COR-L47 (cell line): ENCODE measurements at regions not wholly inside any gene's neighbourhood (a gene's known extent, or its start where the extent isn't known, plus 50 kb on each side); places are given as distances from the start of the nearest gene placed in this dataset.

Experiments used
- DNase-seq: peaks from one replicate; lab custom pipeline; 2025; lab: John Stamatoyannopoulos, UW

DNA sequence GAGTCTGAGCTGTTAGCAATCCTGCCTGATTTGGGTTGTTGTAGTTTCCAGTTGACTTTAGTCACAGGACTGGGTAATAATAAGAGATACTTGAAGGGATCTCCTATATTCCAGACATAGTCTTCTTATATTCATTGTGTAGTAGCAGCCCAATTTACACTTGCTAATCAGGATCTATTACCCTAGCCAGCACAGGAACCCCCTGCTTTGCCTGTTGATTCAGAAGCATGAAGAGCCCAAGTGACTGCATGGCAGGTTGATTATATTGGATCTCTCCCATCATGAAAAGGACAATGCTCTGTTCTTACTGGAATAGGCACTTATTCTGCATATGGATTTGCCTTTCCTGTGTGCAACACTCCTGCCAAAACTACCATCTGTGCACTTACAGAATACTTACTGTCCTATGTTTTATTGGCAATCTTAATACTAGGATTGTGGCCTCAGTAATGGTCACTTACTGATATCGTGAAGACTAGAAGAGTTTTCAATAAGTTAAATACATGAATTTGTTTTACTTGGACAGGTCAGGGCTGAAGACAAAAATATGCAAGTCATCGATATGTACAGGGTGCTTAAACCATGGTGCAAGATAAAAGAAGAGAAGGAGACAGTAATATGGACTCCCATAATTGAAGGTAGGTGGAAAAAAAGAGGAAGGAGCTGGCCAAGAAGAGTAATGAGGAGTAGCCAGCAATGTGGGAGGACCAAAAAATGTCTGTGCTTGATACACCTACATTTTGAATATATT lies 304.1 kb downstream of the MCTP2 start:
- no peak for DNase-seq

DNA sequence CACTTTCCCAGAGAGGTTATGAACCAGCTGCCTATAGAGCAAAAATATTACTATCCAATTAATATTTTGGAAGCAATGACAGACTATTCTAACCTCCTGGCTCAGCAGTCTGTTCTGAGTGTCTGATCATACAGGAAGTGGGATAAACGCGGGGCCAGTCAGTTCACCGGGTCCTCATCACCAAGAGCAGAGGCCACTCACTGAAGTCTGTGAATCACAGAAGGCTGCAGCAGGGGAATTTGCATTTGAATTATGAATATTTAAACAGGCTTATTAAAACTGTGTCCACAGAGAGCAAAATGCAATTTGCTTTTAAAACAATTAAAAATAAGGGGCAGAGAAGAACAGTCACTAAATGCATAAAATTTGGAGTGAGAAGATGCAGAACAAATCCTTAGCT lies 305.2 kb downstream of the MCTP2 start:
- no peak for DNase-seq

DNA sequence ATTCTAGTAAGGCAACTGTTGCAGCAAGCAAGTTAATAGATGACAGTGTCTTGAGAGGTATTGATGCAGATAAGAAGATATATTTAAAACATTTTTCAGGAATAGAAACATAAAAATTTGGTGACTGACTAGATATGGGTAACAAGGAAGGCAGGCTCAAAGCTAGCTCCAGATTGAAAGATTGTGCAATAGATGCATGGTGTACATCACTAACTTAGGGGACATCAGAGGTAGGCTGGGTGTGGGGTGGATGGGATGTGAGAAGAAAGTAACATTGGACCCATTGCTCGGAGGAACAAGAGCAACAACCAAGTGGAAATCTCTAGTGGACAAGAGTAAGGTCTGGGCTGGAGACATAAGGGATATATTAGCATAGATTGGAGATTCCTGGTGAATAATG lies 306.9 kb downstream of the MCTP2 start:
- DNase-seq: no peak

DNA sequence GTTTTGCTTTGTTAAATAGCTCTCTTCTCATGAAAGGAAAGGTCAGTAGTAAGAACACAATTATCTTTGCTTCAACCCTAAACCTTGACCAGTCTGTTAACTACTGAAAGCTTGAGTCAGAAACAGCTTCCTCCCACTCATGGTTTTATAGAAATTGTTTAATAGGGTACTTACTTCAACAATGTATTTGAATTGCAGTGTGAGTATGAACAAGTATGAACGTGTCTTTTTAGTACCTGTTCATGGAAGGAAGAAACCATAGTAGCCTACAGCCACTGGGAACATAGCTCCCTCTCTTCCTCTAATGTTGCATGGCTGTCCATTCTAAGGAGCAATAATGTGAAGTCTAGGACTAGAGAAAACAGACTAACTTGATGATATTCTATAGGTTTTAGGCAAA lies 311.0 kb downstream of the MCTP2 start:
- DNase-seq: no peak

DNA sequence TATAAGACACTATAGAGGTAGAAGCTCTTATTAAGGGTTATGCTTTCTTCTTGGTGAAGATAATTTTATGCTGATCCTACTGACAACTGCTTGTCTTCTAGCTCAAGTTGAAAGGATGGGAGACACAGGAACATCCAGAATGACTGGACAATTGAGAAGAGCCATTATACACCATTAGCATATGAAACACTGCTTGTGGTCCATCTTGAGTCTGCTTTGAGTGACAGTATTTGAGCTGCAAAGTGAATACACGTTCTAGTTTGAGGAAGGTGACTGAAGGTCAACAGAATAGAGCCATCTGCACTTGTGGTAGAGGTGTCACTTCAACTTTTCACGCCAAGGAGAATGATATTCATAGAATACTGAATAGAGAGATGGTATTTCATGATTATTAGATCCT lies 315.4 kb downstream of the MCTP2 start:
- DNase-seq: no peak

DNA sequence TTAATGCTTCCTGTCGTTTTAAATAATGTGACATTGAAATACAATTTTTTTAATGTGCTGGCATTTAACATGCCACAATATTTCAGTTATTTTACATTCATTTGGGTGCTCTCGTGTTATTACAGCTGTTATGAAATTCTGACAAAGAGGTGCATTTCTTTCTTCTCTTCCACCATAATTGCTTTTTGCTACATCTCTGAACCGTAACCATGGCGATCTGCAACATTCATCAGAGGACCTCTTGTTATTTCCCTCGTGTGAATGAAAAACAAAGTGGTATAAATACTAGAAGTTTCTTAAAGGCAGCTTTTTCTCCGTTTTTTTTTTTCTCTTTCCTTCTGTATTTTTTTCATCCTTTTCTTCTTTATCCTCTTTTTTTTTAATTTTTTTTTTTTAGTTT lies 316.4 kb downstream of the MCTP2 start:
- no peak for DNase-seq

DNA sequence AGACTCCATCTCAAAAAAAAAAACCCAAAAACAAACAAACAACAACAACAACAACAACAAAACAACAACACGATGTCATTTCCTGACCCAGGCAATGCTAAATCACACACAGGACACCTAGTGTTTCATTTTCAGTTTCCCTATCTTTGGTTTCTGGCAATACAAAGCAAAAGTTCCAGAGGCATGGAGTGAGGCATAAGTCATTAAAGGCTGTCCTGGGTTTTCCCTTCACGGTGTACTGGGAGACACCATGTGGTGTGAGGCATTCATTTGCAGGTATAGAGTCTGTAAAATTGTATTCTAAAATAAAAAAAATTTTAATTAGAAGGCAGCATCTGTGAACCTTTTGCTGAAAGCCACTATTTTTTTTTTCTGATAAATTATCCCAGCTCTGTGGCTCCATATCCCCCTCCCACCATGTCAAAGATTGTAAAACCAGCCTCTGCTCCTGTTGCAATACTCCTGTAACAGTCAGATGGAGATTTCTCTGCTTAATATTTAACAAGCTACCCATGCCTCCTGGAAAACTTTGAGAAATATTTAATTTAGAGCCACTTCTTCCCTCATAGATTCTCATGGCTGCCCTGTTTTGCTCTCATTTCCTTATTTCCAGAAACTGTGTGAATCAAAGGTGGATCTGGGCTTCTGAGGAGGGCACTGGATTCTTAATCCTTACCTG lies 324.6 kb downstream of the MCTP2 start:
- DNase-seq: no peak

DNA sequence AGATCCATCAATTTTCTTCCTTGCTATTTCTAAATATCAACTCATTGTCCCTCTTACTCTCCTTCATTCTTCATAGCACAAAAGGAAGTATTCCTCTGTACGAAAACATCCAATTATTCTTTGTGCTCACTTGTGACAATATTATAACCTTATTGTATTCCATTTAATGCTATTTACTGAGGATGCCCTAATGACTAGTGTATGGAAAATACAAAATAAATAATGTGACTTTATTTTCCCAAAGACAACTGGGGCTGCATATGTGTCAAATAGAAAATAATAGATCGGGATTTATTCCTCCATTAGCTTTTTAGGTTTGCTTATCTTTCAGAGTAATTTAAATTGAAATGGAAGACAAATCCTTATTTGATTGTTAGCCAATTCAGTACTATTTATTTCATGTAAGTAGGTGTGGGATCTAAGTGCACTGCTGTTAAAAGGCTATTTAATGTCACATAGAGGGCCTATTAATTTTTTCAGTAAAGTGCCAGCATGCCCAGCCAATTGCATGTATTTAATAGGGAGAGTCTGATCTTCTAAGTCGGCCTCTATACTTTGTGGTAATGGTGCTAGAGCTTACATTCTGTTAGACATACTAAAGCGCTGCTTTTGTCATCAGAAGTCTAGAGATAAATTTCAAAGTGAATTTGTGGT lies 329.8 kb downstream of the MCTP2 start:
- no peak for DNase-seq

DNA sequence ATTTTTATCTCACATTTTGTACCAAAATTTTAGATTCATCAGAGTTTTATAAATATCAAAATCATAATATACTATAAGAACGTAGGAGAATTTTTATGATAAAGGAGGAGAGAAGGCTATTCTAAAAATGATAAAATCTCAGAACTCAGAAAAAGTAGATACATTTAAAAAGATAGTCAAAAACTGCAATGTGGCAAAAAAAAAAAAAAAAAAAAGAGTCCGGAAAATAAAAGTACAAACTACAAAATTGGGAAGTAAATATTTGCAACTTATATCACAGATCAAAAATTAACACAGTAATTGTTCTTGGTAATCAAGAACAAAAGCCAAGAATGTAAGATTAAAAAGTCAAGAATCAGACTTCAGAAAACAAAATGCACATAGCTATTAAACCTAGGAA lies 332.1 kb downstream of the MCTP2 start:
- no peak for DNase-seq

DNA sequence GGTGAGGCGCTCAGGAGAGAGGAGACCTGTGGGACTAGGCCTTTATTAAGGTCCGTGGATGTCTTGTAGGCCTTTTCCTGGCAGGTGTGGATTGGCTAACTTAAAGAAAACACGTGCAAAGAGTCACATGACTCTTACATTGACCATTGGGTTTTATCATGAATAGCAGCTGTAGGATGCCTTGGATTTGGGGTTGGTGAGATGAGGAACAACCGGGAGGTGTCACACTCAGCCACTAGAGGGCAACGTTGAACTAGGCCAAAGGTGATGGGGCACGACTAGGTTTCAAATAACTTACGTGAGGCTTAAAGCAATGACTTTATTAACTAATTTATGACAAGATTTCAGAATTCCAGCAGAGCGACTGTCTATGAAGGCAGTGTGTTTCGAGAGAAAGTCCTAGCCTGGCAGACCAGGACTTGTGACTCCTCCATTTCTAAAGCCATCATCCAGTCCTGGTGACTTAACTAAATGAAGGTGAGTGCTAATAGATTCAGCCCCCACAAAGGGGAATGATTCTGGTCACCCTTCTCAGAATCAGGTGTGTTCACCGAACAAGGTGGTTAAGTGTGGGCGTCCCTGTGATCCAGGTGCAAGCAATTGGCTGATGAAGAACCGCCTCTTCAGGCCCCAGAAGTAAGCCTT lies 345.6 kb downstream of the MCTP2 start:
- DNase-seq: peak; percentile 33

DNA sequence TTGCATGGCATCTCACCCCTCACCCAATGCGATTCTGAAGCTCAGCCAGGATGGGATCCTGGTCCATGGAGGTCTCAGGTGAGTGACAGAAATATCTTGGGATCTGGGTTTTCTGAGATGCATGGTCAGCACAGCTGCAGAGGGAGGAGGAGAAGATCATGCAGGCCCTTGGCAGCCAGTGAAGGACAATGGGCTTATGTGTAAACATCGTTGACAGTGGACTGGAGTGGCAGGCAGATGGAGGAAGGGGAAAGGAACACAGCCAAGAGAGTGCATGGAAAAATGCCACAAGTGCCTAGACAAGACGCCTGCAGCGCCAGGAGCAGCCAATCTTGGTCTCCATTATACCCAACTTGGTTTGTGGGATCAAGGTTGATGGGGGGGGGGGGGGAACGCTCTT lies 347.9 kb downstream of the MCTP2 start:
- DNase-seq: peak; percentile 26

DNA sequence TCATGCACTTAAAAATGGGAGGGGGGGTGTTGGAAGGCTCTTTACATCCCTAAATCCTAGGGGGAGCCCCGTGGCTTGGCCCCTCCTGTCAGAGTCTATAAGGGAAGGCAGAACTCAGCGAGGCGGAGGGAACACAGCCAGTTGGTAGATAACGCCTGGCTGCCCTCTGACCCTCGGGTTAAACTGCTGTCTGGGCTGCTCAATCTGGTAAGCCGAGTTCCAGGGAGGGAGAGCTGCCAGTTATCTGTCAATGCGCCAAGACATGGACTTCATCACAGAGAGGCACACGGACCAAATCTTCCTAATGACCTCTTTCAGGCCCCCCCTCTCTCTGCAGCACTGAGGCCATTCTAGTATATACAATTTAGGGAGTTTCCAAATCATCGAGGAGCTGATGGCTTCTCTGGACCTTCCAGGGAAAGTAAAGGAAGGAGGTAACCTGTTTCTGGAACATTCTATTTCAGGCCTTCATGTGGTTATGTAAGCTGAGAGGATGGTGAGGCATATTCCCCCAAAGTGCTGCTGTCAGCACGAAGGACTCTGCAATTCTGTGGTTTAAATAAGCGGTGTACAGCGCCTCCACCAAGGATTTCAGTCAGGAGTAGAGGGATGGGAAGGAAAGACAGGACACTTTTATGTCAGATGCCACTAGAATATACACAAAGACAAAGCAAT lies 349.0 kb downstream of the MCTP2 start:
- DNase-seq: no peak

DNA sequence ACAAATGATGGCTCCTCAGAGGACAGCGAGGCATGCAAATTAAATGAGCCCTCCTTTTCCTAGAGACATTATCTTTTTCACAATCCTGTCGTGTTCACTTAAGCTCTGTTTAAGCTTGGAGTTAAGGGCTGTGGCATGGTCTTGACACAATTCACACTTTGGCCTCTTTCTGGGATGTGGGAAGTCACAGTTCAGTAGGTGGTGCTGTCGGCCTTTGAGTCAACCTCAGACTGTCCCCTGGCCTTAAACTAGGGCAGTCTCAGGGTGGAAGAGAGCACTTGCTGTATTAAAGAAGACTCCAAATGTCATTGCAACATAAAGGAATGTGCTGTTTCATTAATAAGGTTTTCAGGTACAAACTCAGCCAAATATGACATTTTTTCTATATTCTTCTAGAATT lies 351.0 kb downstream of the MCTP2 start:
- DNase-seq: peak; percentile 10

DNA sequence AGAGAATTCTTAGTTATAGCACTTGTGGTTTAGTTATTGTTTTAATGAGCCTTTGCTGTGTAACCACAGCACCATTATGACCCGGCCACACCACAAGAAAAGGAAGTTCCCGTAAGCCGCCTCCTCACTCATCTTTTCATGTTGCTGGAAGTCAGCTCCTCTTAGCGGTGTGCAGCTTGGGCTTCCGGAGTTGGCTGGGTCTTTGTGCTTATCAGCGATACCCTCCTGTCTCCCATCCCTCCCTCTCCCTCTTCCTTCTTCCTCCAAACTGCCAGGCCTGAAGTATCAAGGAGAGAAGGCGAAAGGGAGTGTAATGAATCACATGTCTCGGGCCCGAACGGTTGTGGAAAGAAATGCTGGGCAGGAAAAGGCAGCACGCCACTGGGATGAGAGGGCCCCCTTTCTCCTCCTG lies 353.5 kb downstream of the MCTP2 start:
- no peak for DNase-seq

DNA sequence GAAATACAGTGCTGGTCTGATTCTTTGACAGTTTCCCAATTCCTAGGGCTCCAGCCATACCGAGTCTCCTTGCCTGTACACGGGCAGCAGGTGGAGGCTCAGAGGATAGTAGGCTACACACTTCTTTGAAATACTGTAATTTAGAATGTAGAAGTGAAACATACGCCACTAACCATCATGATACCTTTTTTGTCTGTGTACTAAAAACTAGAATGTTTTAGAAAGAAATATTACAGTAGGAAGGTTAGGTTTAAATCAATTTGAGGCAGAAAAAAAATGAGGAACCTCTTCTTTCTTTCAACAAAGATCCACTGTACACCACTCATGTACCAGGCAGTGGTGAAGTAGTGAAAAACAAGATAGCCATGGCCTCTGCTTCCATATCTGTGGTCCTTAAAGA lies 354.7 kb downstream of the MCTP2 start:
- no peak for DNase-seq

DNA sequence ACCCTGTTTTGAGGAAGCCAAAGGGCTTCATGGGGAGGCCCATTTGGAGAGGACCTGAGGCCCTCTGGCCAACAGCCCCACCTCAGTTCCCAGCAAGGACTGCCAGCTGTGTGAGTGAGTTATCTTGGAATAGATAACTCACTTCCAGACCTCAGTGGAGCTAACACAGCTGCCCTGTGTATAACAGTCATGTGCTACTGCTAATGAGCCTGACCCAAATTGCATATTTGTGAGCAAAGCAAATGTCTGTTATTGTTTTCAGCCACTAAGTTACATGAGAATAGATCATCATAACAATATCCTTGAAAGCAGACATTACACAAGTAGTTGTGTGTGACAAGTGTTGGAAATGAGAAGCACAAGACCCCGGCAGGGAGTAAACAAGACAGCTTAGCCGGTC lies 355.8 kb downstream of the MCTP2 start:
- no peak for DNase-seq

DNA sequence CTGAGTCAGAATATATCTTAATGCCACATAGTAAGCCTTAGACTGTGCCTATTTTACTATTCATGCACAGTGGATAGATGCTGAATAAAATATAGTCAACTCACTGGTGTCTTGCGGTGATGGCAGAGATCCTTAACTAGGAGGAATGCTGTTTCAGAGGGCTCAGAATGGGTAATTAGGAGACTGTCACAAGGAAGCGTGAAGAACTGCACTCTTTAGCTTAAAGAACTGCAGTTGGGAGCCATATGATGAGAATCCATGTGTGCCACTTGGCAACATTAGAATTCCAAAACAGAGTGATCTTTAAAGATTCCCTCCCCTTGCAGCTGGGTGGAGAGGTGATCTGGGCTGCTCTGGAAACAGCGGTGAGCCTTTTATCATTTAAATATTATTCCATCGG lies 357.6 kb downstream of the MCTP2 start:
- no peak for DNase-seq

DNA sequence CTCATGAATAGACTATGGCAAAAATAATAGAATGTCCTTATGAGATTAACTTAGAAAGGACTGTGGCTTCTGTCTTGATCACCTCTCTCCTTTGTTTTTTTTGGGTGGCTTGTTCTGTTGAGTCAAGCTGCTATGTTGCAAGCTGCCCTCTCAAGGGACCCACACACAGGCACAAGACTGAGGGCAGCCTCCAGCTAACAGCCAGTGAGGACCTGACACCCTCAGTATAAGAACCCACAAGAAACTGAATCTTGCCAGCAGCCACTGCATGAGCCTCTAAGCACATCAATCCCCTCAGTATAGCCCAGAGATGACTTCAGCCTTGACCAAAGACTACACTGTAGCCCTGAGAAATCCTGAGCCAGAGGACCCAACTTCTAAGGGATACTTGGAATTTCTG lies 361.1 kb downstream of the MCTP2 start:
- no peak for DNase-seq

DNA sequence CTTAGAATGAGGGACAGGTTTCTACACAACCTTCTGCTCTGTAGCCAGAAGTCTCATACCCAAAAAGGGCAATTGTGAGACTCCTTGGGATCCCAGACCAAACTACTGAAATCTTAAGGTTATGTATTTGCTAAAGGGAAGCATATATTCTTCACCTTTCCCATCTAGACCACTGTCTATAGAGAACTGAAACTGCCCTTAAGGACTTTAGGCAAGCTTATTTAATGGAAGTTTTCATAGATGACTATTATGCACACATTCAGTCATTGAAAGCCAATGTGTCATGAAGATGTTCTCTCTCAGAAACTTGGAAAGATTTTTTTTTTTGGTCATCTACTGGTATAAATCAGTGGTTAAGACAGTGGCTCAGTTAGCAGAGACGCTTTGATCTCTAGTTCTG lies 365.3 kb downstream of the MCTP2 start:
- no peak for DNase-seq

DNA sequence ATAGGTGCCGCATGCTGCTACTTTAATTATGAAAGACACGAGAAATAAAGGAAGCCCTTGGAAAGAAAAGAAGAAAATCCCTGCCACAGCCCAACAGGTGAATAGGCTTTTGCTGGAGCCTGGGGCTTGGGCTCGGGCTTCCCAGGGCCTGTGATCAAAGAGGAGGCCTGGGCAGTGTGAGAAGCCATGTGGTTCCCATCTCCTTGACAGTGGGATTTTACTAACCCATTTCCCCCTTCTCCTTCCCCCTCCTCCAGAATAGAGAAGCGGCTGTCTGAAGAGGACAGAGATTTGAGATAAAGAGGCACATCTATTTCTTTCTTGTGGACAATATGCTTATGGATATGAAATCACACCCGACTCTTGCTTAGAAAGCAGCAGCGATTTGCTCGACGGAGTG lies 369.1 kb downstream of the MCTP2 start:
- DNase-seq: no peak

DNA sequence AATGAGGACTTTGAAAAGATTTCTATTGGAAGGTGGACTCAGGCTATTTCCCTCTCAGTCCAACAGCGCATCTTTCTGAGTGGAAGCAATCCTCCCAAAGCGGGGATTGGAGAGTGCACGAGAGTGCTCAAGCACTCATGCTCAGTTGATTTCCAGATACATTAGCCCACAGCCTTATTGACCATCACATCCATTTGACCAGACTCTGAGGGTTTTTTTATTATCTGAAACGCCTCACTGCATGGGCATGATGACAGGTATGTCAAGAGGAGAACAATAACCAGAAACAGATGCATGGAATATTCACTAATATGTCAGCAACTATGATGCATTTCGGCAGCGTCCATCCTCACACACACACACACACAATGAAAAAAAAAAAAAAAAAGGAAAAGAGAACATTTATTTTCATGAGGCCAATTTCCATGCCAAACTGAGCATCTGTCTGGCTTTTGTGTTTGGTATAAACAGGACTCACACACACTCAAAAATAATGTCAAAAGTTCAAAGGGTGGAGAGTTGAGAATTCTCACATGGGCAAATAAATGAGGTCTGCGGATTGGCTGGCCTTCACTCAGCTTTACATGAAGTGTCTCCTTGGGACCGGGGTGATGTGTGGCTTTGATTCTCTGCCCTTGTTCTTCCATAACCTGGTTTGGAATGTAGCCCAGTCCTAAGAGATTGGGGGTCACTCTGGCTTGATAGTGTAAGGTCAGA lies 371.6 kb downstream of the MCTP2 start:
- no peak for DNase-seq

DNA sequence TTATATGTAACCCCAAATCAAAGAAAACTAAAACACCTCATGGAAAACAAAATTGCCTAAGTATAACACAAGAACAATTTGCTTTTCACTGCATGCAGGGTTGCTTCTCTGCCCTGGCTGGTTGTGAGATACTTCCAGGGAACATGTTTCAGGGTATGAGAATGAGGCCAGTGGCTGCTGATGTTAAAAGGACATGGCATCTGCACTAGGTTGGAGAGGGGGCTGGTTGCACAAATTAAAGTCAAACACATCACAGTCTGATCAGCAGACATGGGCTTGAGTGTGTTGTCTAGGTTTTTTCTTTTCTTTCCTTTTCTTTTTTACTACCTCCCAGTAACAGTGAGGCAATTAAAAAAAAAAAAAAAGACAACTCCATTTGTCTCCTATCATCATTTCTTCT lies 374.9 kb downstream of the MCTP2 start:
- DNase-seq: no peak
